Activated T-cell treated with anti-CD3 and anti-CD28 coated beads, Interleukin-2, amount 50 U/mL, for 4 hours (primary cell): ENCODE measurements at regions not wholly inside any gene's neighbourhood (a gene's known extent, or its start where the extent isn't known, plus 50 kb on each side); places are given as distances from the start of the nearest gene placed in this dataset.

Experiments used
- ATAC-seq, 2 donors: fragments of 200-7000 bp; cut with Tn5 transposase; one replicate each; pipeline ENCODE4 v1.10.0; 2021
- DNase-seq: peaks from one replicate; pipeline ENCODE4 v3.0.0-alpha.2; 2020
- H3K27me3 Mint-ChIP-seq: one replicate; pipeline ENCODE4 v1.8.0; 2021; ENCODE audit warnings: low read depth, mixed read lengths
- H3K36me3 Mint-ChIP-seq: one replicate; pipeline ENCODE4 v1.8.0; 2022; ENCODE audit warnings: mixed read lengths; ENCODE audit not compliant: insufficient read depth
- H3K4me1 Mint-ChIP-seq: one replicate; pipeline ENCODE4 v1.8.0; 2021; ENCODE audit warnings: low read depth, mixed read lengths
- H3K4me3 Mint-ChIP-seq: one replicate; pipeline ENCODE4 v1.8.0; 2021; ENCODE audit warnings: mild to moderate bottlenecking, moderate library complexity, mixed read lengths
- H3K9me3 Mint-ChIP-seq: one replicate; pipeline ENCODE4 v1.8.0; 2021; ENCODE audit warnings: mixed read lengths

DNA sequence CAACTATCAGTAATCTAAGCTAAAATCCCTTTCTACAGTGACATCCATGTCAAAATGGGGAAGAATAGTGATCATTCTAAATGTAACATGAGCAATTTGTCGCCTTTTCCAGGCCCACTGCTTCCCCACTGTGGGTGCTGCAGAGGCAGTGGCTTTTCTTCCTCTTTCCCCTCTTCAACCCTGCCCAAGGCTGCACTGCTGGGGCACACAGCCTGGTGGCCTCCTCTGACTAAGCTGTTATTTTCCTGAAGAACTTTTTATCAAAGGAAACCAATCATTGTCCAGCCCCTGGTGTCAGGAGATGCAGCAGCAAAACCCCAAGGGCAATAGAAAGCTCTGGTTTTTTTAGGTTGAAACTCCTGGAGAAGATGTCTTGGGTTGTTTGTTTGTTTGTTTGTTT lies 117.6 kb upstream of the KLF7 start:
- Mint-ChIP-seq H3K9me3 (no peaks in the 10 kb centered on the region), H3K36me3 (no peaks in the 10 kb centered on the region), H3K4me3 (no peak overlapping the region), H3K4me1 (peaks cover 30% of the 10 kb centered on the region), H3K27me3 (no peaks in the 10 kb centered on the region)
- DNase-seq (no peak), ATAC-seq (no peak)

DNA sequence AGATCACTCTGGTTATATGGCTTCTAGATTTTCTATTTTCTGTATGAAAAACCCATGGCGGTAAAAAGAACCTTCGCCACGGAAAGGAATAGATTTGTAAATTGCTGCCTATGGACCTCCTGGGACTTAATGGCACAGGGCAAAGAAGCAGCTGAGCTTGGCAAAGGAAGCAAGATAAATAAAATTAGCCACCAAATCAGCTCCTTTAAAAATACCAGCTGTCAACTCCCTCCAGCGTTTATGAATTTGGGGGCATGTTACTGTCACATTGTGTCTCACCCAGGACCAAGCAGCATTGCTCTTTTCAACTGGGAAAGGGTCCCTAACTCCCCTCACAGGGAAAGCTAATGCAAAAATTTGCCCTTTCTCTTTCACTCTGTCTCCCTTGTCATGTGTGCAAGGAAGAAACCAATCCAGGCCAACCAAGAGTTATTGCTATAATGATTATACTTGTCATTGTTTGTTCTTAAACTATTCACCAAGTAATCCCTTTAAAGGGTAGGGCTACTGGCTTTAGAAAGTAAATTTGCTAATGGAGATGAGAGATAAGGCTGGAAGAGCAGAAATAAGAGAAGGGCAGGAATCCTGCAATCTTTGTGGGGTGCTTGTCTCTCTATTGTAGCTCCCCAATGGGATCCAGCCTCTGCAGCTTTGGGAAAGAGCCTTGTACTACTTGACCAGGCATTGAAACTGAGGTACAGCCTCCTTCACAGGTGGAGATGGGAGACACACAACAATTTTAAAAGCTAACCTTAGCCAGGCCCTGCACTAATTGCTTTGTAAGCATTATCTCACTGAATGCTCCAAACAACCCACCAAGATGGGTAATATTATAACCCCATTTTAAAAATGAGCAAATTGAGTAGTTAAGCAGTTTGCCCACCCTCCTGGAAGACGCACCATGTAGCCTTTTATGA lies 119.1 kb upstream of the KLF7 start:
- Mint-ChIP-seq H3K9me3 (no peaks in the 10 kb centered on the region), H3K4me3 (no peak overlapping the region), H3K4me1 (peaks cover 28% of the 10 kb centered on the region), H3K27me3 (no peaks in the 10 kb centered on the region), H3K36me3 (no peaks in the 10 kb centered on the region)
- DNase-seq: no peak
- ATAC-seq: no peak

DNA sequence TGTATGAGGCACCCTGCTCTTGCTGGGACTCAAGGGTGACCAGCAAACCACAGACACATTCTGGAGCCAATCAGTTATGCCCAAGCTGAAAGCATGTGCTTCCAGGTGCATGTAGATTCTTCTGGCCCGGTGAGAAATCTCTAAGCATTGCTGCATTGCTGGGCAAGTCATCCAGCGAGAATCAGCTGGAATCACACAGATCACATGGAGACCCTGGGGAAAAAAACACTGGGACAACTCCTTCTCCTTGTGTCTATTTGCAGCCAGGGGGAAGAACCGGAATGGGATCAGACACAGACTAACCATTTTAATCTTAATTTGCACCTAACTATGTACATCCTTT lies 119.7 kb upstream of the KLF7 start:
- ATAC-seq: no peak
- Mint-ChIP-seq H3K27me3 (no peaks in the 10 kb centered on the region), H3K4me3 (no peak overlapping the region), H3K36me3 (no peaks in the 10 kb centered on the region), H3K9me3 (no peaks in the 10 kb centered on the region), H3K4me1 (peaks cover 26% of the 10 kb centered on the region)
- DNase-seq: no peak

DNA sequence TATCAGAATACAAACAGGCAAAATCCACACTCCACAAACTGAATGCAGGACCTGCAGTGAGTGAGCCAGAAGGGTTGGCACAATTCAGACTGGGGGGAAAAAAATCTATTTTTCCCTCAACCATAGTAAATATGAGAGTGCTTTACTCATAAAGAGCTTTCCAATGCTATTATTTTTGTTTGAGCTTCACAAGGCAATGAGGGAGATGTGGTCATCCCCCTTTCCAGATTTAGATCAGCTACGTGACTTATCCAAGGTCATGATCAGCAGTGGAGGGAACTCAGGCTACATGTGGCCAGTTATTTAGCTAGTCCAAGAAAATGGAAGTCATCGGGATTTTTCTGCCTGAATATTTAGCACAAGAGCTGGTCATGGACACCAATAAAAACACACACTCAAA lies 120.4 kb upstream of the KLF7 start:
- no peak for DNase-seq
- H3K4me3 Mint-ChIP-seq: no peak overlapping the region
- peak; percentile 53 to 57 for ATAC-seq
- no peaks in the 10 kb centered on the region for H3K9me3 Mint-ChIP-seq
- peaks cover 28% of the 10 kb centered on the region for H3K4me1 Mint-ChIP-seq
- H3K27me3 Mint-ChIP-seq: no peaks in the 10 kb centered on the region
- no peaks in the 10 kb centered on the region for H3K36me3 Mint-ChIP-seq

DNA sequence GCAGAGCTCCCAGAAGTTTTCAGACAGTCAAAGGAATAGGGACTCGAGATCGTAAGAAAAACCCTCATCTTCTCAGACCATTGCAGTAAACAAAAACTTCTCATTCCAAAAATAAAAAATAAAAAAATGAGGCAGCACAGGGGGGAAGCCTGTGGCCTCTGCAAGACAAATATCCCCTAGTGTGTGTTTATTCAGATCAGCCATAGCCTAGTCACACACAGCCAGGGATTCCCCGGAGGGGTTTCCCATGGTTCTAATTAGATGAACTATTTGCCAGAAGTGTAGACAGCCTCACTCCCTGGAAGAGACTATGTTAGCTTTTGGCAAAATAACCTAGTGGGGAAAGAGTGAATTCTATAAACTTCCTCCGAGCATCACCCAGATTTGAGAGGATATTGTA lies 122.9 kb upstream of the KLF7 start:
- no peak for DNase-seq
- Mint-ChIP-seq H3K9me3 (no peaks in the 10 kb centered on the region), H3K36me3 (no peaks in the 10 kb centered on the region), H3K4me1 (peaks cover 30% of the 10 kb centered on the region), H3K4me3 (no peak overlapping the region), H3K27me3 (no peaks in the 10 kb centered on the region)
- ATAC-seq: peak in 1 of 2 donors; percentile 62

DNA sequence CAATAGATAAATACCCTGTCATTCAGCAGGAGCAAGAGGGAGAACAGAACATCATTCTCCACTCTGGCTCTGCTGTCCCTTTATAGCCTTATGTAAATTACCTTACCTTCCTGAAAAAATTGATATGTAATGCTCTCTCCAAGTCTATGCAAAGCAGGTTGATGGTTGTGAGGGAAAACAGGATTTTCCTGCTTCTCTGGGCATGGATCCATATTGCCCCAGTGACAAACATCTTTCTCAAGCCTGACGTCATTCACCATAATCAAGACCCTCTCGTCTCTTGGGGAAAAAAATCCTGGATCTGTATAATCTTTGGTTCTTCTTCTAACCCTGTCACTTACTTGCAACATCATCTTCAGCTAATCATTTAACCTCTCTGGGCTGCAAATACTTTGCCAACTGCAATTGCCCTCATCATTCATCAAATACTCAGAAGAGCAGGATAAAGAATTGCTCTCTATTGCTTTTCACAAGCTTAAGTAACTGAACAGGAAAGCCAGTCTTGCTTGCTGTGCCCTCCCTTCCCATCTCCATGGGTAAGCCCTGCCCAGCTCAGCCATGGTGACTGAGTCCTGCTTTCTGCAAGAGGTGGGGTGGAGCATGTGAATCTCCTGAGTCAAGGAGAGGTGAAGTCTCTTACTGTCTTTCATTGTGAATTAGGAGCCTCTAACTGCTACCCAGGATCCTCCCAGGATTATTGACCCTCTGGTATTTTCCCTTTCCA lies 123.7 kb upstream of the KLF7 start:
- no peaks in the 10 kb centered on the region for H3K36me3 Mint-ChIP-seq
- no peak for DNase-seq
- H3K27me3 Mint-ChIP-seq: no peaks in the 10 kb centered on the region
- peaks cover 30% of the 10 kb centered on the region for H3K4me1 Mint-ChIP-seq
- ATAC-seq: no peak
- H3K4me3 Mint-ChIP-seq: no peak overlapping the region
- H3K9me3 Mint-ChIP-seq: no peaks in the 10 kb centered on the region

DNA sequence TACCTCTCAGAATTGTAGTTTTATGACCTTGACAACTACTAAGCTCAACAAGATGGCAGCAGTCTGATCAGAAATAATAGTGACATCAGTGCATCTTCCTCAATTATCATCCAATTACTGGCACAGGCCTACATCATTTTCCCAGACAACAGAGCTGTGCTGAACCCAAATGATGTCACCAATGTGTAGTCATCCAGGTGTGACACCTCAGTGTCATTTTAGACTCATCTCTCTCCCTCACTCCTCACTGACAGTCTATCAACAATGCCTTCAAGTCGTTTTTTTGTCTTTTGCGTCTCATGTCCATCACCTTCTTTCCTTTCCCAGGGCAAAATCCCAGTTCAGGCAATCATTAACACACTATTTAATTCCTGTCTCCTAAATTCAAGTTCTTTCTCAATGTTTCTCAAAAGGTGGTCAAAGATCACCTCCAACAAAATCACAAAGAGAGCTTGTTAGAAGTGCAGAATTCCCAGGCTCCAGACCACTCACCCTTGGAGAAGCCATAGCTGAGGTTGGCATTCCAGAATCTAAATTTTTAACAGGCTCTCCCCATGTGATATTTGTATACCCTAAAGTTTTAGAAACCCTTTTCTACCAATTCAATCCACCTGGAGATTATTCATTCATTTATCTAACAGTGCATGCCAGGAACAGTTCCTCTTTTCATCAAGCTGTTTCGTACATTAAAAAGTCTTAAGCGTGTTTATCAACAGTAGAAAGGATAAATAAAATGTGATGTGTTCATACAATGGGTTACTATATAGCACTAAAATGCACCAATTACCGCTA lies 125.3 kb upstream of the KLF7 start:
- H3K4me3 Mint-ChIP-seq: no peak overlapping the region
- no peaks in the 10 kb centered on the region for H3K27me3 Mint-ChIP-seq
- peaks cover 5% of the 10 kb centered on the region for H3K9me3 Mint-ChIP-seq
- H3K4me1 Mint-ChIP-seq: peaks cover 21% of the 10 kb centered on the region
- ATAC-seq (no peak), DNase-seq (no peak)
- no peaks in the 10 kb centered on the region for H3K36me3 Mint-ChIP-seq

DNA sequence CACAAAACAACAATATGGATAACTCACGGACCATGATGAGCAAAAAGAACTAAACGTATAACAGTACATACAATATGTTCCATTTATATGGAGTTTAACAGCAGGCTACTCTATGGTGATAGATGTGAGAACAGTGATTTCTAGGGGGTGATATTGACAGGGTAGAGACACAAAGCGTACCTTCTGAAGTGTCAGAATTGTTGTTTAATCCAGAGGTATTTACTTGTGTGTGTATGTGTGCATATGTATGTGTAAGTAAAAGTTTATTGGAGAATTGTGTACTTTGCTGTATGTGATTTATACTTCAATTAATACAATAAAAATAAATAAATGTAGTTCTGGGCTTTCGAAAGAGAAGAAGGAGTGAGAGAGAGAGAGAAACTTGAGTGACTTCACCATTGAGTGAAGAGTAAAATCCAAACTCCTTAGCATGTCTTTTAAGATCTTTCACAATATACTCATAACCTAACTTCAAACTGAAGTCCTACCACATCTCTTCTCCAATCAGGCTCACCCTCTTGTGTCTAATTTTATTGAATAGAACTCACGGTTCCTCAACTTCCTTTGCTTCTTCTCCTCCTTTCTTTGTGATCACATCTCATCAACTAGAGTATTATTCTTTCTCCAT lies 126.0 kb upstream of the KLF7 start:
- DNase-seq (no peak), ATAC-seq (peak; percentile 32 to 37)
- H3K9me3 Mint-ChIP-seq: peaks cover 5% of the 10 kb centered on the region
- H3K36me3 Mint-ChIP-seq: no peaks in the 10 kb centered on the region
- no peaks in the 10 kb centered on the region for H3K27me3 Mint-ChIP-seq
- H3K4me1 Mint-ChIP-seq: peaks cover 17% of the 10 kb centered on the region
- H3K4me3 Mint-ChIP-seq: no peak overlapping the region

DNA sequence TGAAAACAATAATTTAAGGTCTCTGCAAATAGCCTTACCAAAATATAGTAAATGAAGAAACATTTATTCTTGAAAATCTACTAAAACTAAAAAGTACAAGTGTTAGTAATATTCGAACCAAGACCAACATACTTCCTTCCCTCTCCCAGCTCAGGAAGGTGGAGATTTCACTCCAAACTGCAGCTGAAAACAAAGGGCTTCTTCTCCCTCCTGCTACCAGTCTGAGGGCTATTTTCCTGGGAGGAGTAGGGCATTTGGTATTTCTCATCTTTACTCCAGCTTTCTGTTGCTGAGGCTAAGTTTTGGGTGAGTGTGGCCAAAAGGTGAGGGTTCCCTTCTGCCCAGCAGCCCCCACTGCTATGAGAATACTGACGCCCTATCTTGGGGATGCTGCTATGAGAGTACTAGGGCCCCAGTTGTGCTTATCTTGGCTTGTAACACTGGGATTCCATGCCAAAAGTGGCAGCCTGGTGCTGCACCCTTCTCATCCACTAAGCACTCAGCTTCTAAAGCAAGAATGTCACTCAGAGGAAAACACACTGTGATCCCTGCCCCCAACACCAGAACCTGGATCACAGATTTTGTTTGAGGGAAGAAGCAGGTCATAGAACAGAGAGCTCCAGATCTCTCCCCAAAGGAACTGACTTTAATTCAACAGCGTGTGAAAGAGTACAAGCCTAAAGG lies 130.7 kb upstream of the KLF7 start:
- Mint-ChIP-seq H3K4me1 (peaks cover 13% of the 10 kb centered on the region), H3K27me3 (no peaks in the 10 kb centered on the region), H3K36me3 (peaks cover 4% of the 10 kb centered on the region), H3K9me3 (peaks cover 19% of the 10 kb centered on the region), H3K4me3 (no peak overlapping the region)
- no peak for DNase-seq
- no peak for ATAC-seq

DNA sequence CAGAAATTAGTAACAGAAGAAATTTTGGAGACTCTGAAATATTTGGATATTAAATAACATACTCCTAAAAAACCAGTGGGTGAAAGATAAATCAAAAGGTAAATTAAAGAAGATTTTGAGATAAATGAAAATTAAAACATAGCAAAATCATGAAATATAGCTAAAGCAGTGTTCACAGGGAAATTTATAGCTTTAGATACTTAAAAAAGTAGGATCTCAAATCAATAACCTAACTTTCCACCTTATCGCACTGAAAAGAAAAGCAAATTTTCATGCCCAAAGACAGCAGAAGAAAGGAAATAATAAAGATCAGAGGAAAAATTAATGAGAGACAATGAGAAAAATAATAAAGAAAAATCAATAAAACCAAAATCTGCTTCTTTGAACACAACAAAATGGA lies 135.1 kb upstream of the KLF7 start:
- Mint-ChIP-seq H3K27me3 (no peaks in the 10 kb centered on the region), H3K4me1 (no peaks in the 10 kb centered on the region), H3K4me3 (no peak overlapping the region), H3K9me3 (peaks cover 14% of the 10 kb centered on the region), H3K36me3 (peaks cover 4% of the 10 kb centered on the region)
- DNase-seq: no peak
- ATAC-seq: no peak

DNA sequence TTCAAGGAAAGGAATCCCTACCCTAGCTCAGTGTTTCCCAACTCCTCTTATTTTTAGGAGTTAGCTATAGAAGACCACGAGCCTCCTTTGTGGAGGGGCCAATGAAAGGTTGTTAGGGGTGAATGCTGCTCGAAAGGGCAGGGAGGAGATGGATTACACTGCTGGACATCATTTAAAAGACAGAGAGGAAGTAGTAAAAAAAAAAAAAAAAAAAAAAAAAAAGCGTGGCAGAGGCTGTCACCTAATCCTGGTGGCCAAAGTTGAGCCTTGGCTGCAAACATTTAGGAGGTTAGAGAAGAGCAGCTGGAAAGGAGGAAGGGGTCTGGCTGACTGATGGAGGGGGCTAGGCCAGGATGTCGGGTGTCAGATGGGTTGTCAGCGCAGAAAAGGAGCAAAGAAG lies 139.0 kb upstream of the KLF7 start:
- DNase-seq: no peak
- Mint-ChIP-seq H3K4me3 (no peak overlapping the region), H3K27me3 (no peaks in the 10 kb centered on the region), H3K36me3 (peaks cover 2% of the 10 kb centered on the region), H3K4me1 (peaks cover 8% of the 10 kb centered on the region), H3K9me3 (peaks cover 10% of the 10 kb centered on the region)
- no peak for ATAC-seq

DNA sequence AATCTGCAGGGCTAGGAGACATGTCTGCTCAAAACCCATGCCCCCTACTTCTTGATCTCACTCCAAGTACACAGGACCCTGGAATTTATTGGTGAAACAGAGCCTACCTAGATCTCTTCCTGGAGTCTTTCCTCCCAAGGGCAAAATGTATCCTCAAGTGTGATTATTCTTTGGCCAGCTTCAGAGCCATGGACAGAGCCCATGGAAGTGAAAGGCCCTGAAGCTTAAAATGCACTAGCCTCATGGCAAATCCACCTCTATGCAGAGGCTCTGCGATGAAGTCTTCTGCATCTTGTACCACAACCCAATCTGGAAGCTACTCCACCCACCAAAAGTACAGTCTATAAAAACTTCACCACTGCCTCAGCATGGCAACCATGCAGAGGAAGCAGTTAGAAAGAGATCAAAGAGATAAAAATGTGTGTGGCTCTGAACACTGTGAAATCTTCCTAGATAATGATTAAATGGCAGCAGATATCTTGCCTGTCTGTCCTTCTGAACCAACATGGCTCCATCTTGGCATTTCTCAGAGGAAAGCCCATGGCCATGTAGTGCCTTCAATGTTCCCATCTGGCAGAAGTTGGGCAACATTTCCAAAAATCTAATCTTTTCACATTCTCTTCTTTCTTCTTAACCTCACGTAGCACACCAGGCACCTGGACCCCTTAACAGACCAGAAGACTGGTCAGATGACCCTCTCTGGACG lies 142.9 kb upstream of the KLF7 start:
- H3K27me3 Mint-ChIP-seq: no peaks in the 10 kb centered on the region
- peaks cover 15% of the 10 kb centered on the region for H3K4me1 Mint-ChIP-seq
- ATAC-seq (no peak), DNase-seq (no peak)
- H3K36me3 Mint-ChIP-seq: no peaks in the 10 kb centered on the region
- no peaks in the 10 kb centered on the region for H3K9me3 Mint-ChIP-seq
- H3K4me3 Mint-ChIP-seq: no peak overlapping the region

DNA sequence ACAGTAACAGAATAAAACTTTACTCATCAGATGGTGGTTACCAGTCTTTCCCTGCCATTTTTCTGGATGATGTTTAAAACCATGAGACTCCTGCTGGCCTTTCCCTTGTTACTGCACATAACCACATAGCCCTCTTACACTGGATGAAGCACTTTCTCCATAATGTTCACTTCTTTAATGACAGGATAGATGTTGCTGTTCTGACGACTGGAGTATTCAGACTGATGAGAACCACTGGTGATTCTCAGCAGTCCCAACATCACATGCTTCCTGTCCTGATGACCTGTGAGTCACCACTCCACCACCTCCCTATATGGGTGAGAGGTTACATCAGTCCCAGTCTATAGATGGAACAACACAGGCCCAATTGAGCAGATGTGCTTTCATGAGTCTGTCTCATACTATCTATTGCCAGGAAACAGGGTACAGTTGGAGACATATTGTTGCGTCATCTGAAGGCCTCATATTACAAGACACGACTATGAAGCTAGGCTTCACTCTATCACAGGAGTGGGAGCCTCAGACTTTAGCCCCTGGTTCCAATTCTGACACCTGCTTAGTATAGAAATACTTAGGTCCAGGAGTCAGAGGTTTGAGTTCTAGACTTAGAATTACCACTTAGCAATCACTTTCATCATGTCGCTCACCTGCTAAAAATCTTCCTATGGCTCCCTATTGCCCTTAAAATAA lies 145.7 kb upstream of the KLF7 start:
- peak; percentile 85 to 89 for ATAC-seq
- DNase-seq: no peak
- no peaks in the 10 kb centered on the region for H3K9me3 Mint-ChIP-seq
- H3K27me3 Mint-ChIP-seq: no peaks in the 10 kb centered on the region
- H3K36me3 Mint-ChIP-seq: no peaks in the 10 kb centered on the region
- H3K4me3 Mint-ChIP-seq: no peak overlapping the region
- peaks cover 15% of the 10 kb centered on the region for H3K4me1 Mint-ChIP-seq
